Globus pallidus (tissue), 1 donor: ENCODE measurements at regions not wholly inside any gene's neighbourhood (a gene's known extent, or its start where the extent isn't known, plus 50 kb on each side); places are given as distances from the start of the nearest gene placed in this dataset.

Experiments
- DNase-seq: peaks from one replicate; pipeline ENCODE4 v3.0.0-alpha.2; 2015; ENCODE audit warnings: low spot score

DNA sequence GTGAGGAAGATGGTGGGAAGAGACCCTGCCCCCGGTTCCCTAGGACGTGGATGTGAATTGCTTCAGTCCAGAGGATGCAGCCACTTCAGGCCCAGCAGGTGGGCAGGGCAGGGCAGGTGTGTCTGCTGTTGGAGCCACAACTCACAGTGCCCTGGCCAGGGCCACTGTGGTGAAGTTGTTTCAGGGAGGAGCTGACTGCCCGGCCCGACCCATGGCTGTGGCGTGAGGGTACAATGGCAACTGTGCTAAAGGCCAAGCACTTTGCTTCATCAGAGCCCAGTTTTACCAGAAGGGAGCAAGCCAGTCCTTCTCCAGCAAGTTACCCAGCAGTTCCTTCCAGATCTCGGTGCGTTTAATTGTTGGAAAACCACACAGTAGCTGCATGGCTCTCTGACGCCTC, 1174.4 kb downstream of the BRD1 start:
- DNase-seq = no peak

DNA sequence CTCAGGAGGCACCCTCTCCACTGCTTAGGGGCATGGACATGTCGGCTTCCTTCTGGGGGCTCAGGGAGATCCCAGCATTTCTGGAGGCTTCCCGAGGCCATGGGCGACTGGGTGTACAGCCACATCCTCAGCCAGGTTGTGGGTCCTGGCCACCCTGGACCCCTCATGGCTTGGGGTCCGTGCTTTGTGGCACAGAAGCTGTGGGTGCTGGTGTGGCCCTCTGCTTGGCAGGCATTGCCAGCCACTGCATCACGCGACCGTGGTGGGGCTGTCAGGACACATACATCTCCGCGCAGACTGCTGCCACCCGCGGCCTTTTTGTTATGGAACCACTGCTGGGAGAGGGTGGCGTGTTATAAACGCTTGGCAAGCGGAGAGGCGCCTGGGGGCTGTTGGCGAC, 1174.9 kb downstream of the BRD1 start:
- DNase-seq = no peak

DNA sequence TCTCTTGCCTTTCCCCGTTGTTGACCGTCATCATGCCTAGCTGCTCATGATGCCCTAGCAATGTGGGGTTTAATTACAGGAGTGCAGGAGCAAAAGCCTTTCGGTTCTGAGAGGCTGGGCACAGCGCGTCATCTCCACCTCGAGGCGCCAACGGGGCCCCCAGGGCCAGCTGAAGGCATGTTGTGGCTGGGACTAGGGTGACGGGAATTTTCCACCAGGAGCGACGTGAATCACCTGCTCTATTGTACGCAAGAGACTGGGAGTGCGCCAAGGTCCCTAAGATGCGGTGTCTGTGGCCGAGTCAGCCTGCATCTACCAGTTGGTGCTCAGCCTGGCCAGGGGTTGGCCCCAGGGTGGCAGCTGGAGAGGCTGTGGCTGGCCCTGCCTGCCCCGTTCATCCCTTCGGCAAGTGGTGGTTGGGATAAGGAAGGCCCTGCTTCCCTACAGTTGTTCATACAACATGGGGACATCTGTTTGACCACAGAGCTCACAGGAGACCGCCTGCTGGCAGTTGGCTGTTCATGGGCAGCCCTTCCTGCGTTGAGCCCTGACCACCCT, 1175.6 kb downstream of the BRD1 start:
- DNase-seq = no peak

DNA sequence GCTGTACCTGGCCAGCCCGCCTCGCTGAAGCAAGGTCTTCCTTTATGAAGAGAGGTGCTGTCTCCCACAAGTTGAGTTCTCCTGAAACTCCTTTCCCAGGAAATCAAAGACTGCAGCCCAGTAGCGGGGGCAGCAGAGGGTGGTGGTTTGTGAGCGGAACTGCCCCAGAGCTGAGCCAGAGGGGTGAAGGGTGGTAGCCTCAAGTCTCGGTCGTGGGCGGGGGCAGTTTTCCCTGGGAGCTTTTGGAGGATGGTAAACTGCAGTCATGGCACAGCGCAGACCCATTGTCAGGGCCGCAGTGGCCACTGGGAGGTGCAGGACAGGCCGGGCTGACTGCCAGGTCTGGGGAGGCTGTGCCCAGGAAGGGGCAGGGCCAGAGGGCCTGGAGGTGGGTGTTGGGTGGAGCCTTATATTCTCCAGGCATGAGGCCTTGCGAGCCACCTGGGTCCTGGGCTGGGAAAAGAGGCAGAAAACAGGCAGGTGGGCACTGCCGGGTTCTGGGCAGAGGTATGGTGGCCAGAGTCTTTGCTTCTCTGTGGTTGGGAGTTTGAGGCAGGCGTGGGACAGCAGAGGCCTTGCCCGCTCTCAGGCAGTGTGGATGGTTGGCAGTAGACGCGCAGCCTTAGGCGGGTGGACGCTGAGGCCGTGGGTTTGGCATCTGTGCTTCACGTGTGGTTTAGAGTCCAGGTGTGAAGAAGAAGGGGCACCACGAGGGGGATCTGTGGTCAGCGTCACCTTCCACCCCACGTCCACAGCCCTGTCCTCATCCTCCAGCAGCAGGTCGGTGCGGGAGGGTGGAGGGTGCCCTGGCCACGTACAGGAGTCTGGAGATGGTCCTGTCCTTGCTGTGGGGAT, 1176.4 kb downstream of the BRD1 start:
- peak; percentile 77 for DNase-seq

DNA sequence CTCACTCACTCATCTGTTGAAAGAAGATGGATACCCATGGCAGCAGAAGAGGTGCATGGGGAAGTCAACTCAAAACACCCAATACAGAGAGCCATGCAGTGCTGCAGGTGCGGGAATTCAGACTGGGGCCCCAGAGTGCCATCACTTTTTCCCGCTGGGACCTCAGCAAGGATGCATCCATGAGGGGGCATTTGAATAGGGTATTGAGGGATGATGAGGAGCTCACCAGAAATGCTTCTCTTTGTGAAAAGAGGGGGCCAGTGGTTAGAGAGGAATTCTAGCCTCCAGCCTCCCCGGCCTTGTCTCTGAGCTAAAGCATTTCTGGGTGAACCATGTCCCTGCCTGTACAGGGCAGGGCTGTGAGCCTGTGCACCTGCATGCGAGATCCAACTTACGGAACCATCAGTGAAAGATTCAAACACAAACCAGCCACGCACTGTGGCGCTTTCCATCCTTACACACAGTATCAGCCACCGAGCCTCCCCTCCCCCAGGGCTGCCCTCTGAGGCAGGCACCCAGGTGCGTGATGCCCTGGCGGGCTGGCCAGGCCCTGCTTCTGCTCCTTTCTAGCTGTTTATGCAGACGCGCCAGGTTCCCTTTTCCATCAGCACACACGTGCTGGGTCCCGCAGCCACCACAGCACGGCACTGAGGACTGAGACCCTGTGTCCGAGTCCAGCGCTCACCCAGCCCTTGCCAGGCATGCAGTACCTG, 1177.2 kb downstream of the BRD1 start:
- no peak for DNase-seq

DNA sequence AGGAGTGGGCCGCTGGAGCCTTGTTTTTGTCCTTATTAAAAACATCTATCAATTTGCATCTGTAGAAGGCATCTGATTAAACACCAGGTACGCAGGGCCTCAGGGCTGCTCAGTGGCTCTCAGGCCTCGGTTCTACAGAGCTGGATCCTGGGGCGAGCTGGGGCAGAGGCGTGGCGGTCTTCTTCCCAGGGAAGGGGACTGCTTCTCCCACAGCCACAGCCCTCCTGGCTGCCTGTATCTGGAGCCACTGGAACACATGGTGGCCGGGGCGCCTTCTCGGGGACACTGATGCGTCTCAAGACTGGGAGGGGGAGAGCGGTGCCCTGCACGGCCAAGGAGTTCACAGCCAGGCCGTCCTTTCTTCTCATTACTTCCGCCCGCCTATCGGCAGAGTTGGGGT, 1178.2 kb downstream of the BRD1 start:
- DNase-seq = no peak

DNA sequence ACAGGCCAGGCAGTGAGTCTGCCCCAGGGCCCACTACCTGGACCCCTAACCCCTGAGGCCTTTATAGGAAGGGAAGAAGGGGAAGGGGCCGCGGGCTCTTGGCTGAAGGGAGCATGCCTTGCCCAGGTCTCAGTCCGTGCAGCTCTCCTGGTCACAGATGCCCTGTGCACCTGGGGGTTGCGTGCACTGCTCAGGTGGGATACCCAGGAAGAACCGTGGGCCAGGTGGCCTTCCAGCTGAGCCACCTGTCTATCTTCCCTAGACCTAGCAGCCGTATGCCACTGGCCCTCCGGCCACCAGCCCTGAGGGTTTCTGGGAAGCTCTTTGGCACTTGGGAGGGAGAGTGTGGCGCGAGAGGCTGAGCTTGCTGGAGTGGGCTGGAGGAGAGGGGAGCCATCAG, 1178.6 kb downstream of the BRD1 start:
- no peak for DNase-seq

DNA sequence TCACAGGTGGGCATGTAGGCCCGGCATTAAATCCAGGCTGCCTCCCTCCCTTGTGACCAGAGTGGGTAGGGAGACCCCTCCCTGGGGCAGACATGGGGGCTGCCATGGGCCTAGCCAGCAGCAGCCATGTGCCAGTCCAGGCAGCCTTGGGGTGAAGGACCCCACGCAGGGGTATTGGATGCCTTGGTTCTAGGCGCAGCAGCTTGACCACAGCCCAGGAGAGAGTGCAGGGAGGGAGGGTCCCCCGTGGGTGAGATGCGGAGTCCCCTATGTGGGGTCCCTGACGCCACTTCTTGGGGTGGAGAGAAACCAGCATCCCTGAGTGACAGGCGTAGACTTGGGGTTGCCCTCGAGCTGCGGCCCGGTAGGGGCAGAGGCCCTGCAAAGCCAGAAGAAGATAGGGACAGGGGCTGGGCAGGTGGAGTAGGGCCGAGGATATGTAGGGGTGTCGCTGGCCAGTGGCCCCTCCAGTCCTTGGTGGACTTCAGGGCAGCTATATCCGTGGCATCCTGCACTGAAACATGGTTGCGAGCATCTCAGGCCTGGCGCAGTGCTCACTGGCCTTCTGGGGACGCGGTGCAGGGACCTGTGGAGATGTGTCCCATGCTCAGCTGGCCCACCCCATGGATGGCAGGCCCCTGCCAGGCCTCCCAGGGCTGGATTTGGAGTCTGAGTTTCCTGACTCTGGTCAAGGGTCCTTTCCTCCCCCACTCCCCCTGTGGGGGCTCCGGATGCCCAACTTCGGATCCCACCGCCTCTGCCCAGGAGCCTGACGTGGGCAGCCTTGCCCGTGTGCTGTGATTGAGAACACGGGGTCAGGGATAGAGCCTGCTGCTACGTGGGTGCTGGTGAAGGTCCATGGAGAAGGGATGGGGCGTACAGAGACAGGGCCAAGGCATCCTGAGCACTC, 1179.8 kb downstream of the BRD1 start:
- no peak for DNase-seq

DNA sequence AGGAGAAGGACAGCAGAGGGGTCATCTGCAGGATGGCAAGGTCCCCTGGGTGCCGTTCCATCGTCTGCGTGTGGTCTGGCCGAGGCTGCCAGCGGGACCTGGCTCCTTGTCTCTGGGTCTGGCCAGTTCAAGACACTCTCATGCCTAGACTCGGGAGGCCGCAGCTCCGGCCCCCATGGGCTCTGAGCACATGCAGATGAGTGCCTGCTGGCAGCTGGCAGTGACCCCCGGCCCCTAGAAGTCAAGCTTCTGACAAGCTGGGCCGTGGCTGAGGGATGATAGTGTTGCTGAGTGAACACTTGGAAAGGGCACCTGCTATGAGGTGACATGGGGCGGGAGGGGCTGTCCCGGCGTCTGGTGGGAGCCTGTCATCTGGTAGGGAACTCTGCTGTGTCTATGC, 1180.6 kb downstream of the BRD1 start:
- no peak for DNase-seq

DNA sequence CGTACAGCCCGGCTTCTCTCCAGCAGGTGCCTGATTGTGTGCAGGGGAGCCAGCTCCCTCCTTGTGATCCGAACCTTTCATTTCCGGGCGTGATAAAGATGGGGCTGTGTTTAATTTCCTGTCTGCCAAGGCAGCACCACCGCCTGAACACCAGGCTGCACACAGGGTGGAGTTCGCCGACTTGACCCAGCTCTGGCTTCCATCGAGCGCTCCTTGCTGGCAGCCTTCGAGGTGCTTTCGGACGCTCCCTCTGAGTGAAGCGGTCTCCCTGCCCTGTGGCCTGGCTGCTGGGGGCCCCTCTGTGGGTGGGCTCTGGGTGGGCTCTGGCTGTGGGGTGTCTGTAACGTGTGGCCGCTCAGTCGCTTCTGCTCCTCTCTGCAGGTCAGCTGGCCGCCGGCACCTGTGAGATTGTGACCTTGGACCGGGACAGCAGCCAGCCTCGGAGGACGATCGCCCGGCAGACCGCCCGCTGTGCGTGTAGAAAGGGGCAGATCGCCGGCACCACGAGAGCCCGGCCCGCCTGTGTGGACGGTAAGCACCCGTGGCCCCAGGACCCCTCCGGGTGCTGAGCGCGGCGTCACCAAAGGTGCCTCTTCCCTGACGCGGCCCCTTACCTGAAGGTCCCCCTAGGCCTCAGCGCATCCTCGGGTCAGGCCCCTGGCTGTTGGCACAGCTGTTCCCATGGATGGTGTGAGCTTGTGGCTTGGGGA, 1181.3 kb downstream of the BRD1 start:
- DNase-seq = no peak

DNA sequence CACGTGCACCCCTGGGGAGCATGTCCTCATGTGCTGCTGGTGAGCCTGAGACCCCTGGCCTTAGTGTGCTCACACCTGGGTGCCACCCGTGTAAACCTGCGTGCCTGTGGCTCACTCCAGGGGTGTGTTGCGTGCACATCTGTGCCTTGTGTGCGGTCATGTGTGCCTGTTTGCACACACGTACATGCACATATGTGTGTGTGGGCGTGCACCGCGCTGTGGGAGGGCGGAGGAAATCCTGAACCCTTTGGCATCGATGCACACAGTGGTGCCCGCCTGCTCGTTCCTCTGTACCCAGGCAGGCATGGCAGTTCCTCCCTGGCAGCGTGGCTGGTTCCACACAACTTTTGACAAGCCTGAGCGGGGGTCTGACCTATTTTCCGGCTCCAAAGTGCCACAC, 1181.9 kb downstream of the BRD1 start:
- no peak for DNase-seq

DNA sequence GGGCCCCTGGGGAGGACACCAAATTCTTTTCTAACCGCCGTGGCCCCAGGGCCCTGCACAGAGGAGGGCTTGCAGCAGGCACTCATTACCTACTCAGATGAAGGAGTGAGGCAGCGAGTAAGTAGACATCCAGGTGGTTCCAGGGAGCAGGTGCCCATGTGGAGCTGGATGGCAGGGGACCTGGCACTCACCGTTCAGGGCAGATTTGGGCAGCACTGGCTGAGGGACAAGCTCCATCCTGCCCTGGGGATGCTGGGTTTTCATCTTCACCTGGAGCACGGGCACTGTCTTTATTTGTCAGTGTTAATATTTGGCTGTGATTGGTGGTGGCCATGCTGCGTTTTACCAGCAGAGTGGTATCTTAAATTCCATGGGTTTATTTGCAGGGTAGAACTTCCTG, 1182.7 kb downstream of the BRD1 start:
- DNase-seq = no peak

DNA sequence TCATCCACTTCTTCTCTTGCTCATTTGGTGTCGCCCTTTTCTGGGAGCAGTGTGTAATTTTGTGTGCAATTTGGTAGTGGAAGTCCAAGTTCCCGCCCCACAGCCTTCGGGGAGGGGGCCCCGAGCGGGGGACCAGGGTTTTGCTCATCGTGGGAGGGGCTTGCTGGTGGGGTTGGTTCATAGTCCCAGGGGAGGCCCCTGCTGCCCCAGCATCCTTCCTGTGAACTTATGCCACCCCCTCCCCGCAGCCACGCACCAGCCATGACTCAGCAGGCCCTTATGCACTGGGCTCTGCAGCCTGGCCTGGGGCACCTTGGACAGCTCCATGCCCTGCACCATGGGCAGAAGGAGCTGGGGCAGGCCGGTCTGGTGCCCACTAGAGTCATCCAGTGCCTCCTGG, 1183.6 kb downstream of the BRD1 start:
- DNase-seq = no peak

DNA sequence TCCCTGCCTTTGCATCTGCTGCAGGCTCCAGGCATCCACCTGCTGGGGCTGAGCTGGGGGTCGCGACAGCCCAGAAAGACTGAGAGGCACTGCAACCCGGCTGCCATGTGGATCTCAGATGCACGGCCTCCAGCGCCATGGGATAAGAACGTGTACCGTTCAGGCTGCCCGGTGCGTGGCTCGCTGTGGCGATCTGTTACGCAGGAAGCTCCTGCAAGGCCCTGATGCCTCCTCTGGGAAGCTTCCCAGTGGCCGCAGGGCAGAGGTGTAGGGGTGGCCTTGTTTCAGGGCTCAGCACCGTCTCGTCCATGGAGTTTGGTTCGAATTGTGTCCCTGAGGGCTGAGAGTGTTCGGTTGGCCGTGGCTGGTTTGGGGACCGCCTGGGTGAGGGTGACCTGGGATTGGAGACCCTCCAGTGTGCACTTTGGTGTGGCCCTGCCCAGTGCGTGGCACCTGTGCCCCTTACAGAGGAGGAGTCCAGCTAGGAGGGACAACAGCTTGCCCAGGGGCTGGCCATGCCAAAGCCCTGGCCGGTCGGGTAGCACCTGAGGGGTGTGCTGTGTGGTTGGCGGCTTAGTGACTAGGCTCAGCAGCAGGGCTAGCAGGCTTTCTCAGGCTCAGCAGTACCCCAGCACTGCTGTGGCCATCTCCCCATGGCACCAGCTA, 1184.5 kb downstream of the BRD1 start:
- DNase-seq = no peak

DNA sequence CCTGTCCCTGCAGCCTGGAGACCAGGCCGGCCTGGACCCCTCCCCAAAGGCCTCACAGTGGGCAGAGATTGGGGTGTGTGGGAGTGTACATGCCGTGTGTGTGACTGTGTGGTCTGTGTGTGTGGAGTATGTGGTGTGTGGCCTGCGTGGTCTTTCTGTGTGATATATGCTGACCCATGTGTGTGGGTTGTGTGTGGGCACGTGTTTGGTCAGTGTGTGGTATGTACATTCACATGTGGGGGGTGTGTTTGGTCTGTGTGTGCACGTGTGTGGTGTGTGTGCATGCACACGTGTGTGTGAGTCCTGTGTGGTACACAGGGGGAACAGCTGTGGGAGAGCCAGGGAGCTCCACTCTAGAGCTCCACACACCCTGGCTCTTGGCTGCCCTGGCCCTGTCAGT, 1185.1 kb downstream of the BRD1 start:
- no peak for DNase-seq

DNA sequence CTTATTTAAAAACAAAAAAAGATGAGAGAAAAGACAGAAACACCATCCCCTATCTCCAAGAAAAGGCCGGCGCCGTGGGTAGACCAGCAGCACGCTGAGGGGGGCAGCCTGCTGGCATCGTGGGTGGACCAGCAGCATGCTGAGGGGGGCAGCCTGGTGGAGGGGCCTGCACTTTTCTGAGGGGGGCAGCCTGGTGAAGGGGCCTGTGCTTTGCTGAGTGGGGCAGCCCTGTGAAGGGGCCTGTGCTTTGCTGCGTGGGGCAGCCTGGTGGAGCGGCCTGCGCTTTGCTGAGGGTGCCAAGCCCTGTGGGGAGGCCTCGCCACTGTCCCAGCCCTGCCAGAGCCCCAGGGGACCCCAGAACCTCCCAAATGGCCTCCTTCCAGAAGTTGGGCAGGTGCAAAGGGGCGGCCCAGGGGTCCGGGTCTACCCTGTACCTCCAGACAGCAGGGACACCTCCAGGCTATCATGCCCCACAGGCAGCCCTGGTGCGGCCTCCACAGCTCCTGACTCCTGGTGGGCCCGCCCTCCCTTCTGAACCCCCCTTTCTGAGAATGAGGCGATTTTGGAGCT, 1185.7 kb downstream of the BRD1 start:
- DNase-seq = no peak

DNA sequence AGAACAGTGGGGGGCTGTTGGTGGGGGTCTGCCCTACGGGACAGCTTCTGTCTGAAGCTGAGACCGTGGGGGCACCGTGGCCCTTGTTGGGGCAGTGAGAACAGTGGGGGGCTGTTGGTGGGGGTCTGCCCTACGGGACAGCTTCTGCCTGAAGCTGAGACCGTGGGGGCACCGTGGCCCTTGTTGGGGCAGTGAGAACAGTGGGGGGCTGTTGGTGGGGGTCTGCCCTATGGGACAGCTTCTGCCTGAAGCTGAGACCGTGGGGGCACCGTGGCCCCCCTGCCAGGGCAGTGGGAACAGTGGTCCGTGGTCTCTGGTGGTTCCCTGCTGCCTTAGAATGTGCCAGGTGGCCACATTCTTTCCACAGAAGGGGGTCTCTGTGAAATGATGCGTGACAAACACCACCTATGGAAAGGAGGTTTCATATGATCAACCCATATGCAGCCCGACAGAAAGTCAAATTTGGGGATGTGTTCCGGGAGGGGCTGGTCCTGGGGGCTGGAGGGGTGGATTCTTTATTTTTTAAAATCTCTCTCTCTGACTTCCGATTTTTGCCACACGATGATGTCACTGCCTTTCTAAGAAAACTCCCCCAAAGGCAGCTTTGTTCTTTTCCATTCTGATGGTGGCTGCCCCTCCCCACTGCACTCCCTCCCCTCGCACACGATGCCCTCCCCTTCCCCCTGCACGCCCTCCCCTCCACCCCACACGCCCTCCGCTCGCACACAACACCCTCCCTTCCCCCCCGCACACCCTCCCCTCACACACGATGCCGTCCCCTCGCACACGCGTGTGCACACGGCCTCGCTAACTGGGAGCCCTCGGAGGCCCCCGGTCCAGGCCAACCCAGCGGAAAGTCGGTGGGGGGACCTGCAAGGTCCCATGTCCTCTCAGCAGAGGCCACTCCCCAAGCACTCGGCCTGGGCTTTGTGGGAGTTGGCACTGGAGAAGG, 1186.5 kb downstream of the BRD1 start:
- peak; percentile 66 for DNase-seq

DNA sequence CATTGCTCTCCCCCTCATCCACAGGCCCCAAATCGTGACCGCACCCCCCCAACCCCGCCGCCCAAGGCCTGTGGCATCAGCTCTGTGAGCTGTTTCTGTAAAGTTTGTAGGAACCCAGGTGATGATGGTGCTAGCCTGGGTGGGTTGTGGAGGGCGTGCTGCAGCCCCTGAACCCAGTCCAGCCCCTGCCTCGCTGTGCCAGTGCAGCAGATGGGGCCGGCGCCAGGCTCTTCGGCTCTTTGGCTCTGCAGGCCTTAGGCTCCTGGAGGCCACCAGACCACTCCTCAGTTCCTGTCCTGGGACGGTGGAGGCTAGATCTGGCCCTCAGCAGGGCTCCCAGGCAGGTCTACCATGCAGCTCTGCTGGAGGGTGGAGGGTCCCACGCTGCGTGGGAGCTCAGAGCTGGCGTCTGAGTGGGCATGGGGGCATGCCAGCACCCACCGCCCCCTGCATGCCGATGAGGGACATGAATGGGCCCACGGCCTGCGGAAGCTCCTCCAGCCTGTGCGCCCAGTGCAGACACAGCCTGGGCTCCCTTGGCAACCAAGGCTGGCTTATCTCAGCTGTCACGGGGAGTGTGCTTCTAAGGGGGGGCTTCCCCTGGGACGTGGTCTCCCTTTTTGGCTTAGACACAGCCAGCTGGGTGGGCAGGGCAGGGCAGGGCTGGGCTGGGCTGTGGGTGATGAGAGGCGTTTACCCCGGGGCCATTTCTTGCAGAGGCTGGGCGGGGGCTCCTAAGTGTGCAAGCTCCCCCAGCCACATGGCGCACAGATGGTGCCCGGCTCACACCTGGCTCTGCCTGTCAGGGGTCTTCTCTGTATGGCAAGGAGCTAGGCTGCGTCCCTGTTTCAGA, 1187.6 kb downstream of the BRD1 start:
- DNase-seq = no peak
